Cardiac muscle cell (in vitro differentiated cells and primary cell): ENCODE measurements at regions not wholly inside any gene's neighbourhood (a gene's known extent, or its start where the extent isn't known, plus 50 kb on each side); places are given as distances from the start of the nearest gene placed in this dataset.

Source experiments
- DNase-seq, 2 donors: peaks; one replicate each; pipeline versions ENCODE4 v3.0.0 to v3.0.0-alpha.2; 2010 to 2017; ENCODE audit warnings: low read depth in 1 of 2, low spot score in 1 of 2
- H3K27ac ChIP-seq: fragments of 200-600 bp; sonication (generic); 2 replicates; pipeline ENCODE4 v1.5.1; 2016
- H3K27me3 ChIP-seq: fragments of 200-600 bp; sonication (generic); 2 replicates; pipeline ENCODE4 v1.6.0; 2016; ENCODE audit warnings: control low read depth
- H3K36me3 ChIP-seq: fragments of 200-600 bp; sonication (generic); 2 replicates; pipeline ENCODE4 v1.5.1; 2016; ENCODE audit warnings: control low read depth
- H3K4me1 ChIP-seq: fragments of 200-600 bp; sonication (generic); 2 replicates; pipeline ENCODE4 v1.8.1; 2017; ENCODE audit warnings: low read depth, mild to moderate bottlenecking, mixed run types
- H3K4me3 ChIP-seq: fragments of 200-600 bp; sonication (generic); 2 replicates; pipeline ENCODE4 v1.5.1; 2016; ENCODE audit warnings: mild to moderate bottlenecking
- H3K9me3 ChIP-seq: fragments of 200-600 bp; sonication (generic); 2 replicates; pipeline ENCODE4 v1.5.1; 2017; ENCODE audit warnings: low read depth, mild to moderate bottlenecking, control low read depth
- TF ChIP-seq, protein P1 (sequence below): IDR thresholded peaks from 2 replicates; pipeline ENCODE4 v1.5.1; 2012; ENCODE audit warnings: low read depth, mild to moderate bottlenecking, low read length

DNA sequence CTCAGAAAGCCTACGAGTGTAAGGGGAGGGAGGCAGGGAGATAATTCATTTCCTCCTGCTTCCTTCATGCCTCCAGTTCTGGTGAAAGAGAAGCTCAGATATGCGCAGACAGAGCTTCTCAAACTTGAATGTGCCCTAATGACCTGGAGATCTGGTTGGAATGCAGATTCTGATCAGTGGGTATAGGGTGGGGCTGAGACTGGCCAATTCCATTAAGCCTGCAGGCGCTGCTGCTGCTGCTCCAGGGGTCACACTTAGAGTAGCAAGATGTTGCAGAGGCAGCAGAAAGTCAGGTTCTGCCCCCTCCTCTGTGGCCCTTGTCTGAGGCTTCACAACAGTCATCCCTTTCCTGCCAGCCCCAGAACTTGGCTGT, 161.0 kb downstream of the DHX35 start:
- H3K4me1 ChIP-seq: no peaks in the 10 kb centered on the region
- H3K9me3 ChIP-seq: no peaks in the 10 kb centered on the region
- H3K27me3 ChIP-seq: no peaks in the 10 kb centered on the region
- no peaks in the 10 kb centered on the region for H3K36me3 ChIP-seq
- TF ChIP-seq, protein P1, sequence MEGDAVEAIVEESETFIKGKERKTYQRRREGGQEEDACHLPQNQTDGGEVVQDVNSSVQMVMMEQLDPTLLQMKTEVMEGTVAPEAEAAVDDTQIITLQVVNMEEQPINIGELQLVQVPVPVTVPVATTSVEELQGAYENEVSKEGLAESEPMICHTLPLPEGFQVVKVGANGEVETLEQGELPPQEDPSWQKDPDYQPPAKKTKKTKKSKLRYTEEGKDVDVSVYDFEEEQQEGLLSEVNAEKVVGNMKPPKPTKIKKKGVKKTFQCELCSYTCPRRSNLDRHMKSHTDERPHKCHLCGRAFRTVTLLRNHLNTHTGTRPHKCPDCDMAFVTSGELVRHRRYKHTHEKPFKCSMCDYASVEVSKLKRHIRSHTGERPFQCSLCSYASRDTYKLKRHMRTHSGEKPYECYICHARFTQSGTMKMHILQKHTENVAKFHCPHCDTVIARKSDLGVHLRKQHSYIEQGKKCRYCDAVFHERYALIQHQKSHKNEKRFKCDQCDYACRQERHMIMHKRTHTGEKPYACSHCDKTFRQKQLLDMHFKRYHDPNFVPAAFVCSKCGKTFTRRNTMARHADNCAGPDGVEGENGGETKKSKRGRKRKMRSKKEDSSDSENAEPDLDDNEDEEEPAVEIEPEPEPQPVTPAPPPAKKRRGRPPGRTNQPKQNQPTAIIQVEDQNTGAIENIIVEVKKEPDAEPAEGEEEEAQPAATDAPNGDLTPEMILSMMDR: no peak
- no peak for DNase-seq
- H3K4me3 ChIP-seq: no peak overlapping the region
- H3K27ac ChIP-seq: no peak overlapping the region

DNA sequence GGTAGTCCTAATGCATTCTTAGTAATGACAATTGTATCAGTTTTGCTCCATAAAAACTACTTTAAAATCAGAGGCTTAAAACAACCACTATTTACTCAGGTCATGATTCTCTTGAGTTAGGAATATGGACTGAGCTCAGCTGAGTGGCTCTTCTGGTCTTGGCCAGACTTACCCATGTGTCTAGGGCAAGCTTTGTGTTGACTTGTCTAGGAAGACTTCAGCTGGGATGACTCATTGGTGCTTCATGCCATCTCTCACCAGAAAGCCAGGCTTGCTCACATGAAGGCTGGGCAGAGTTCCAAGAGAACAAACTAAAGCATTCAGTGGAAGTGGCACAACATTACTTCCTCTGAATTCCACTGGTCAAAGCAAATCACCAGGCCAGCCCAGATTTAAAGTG, 155.3 kb downstream of the DHX35 start:
- no peak overlapping the region for H3K4me3 ChIP-seq
- no peaks in the 10 kb centered on the region for H3K36me3 ChIP-seq
- DNase-seq: peak in 1 of 2 donors; percentile 45
- TF ChIP-seq, protein P1: no peak
- H3K27ac ChIP-seq: no peak overlapping the region
- no peaks in the 10 kb centered on the region for H3K9me3 ChIP-seq
- peaks cover 10% of the 10 kb centered on the region for H3K4me1 ChIP-seq
- H3K27me3 ChIP-seq: no peaks in the 10 kb centered on the region

DNA sequence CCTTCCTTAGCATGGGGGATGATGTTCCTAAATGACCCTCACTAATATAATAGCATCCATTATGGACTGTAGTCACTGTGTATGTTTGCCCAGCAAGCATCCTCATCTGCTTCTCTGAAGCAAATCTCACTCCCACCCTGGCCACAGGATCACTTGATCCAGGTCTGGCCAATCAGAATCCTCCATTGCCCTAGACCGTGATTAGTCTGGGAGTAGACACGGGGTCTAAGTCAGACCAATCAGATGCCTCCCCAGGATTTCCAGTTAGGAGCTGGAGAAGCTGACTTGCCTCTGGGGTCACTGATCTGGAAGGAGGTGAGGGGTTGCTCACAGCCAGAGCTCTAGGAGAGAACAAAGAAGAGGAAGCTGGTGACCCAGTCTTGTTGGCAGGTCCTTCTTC, 153.9 kb downstream of the DHX35 start:
- no peak overlapping the region for H3K27ac ChIP-seq
- H3K36me3 ChIP-seq: no peaks in the 10 kb centered on the region
- H3K9me3 ChIP-seq: no peaks in the 10 kb centered on the region
- TF ChIP-seq, protein P1: no peak
- H3K4me1 ChIP-seq: peaks cover 14% of the 10 kb centered on the region
- no peak overlapping the region for H3K4me3 ChIP-seq
- no peak for DNase-seq
- no peaks in the 10 kb centered on the region for H3K27me3 ChIP-seq

DNA sequence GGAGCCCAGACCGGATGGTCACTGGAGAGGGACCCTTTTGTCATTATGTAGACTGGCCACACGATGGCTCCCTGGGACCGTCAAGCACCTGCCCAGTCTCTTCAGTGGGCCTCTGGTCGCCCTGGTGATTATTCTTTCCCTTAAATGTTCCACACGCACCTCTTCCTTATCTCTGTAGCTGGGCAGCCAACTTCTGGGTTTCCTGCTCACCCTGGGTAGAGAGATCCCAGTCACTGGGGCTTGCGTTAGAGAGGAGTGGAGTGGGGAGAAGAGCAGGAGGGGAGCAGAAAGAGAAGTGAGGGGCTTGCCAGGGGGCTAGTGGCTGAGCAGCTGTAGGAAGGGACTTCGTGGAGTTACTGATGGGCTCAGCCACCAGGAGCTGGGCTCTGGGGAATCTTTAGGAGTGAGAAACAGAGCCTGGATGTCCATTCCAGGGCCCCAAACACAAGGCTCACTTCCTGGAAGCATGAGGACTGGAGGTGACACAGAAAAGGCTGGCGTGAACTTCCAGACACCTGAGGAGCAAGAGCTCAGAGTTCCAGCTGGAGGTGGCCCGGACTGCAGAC, 150.1 kb downstream of the DHX35 start:
- peaks cover 14% of the 10 kb centered on the region for H3K4me1 ChIP-seq
- TF ChIP-seq, protein P1: peak; percentile 42
- peak overlapping the region; percentile 50 for H3K27ac ChIP-seq
- H3K4me3 ChIP-seq: no peak overlapping the region
- peaks cover 8% of the 10 kb centered on the region for H3K27me3 ChIP-seq
- peak; percentile 52 to 87 for DNase-seq
- no peaks in the 10 kb centered on the region for H3K9me3 ChIP-seq
- no peaks in the 10 kb centered on the region for H3K36me3 ChIP-seq

DNA sequence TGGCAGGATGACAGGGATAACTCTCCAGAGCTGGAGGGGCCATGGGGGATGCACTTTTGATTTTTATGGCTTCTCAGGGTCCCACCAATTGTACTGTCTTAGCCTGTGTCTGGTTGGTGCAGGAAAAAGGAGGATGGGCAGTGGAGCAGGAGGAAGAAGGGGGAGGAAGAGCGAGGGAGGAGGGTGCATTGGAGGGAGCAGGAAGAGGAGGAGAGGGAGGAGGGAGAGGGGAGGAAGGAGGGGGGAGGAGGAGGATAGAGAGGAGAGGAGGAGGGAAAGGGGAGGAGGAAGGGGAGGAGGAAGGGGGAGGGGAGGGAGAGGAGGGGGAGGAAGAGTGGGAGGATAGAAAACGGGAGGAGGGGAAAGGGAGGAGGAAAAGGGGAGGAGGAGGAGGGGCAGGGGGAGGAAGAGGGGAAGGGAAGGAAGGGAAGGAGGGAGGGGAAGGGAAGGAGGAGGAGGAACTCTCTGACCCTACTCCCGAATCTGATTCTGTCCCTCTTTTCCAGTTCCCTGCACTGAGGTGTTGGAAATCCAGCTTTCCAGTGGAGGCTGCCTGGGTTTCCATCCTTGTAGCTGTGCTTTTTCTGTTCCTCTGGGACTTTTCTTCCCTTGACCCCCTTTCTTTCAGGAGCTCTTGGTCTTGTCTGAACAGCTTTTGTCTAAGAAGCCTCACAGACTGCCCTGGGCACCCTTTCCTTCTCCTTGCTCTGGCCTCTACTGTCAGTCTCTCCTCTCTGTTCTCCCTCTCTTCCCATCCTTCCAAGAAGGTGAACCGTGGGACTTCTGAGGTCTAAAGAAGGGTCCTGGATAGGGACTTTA, 149.4 kb downstream of the DHX35 start:
- Histone ChIP-seq H3K27me3 (peaks cover 8% of the 10 kb centered on the region), H3K27ac (no peak overlapping the region), H3K4me1 (peaks cover 14% of the 10 kb centered on the region), H3K9me3 (no peaks in the 10 kb centered on the region), H3K4me3 (no peak overlapping the region), H3K36me3 (no peaks in the 10 kb centered on the region)
- DNase-seq: peak in 1 of 2 donors; percentile 4
- TF ChIP-seq, protein P1: no peak
